Ureter (tissue), 1 donor: ENCODE measurements at regions not wholly inside any gene's neighbourhood (a gene's known extent, or its start where the extent isn't known, plus 50 kb on each side); places are given as distances from the start of the nearest gene placed in this dataset.
"Not testable (repeated sequence)": the region's sequence is repeated elsewhere in the genome, so short reads cannot be mapped to it uniquely, and the experiment has no call there.

Experiments
- DNase-seq: peaks from one replicate; pipeline ENCODE4 v3.0.0-alpha.2; 2020; ENCODE audit warnings: low spot score
- donor health status: DM: yes; HTN: yes; CAD: no.

GRCh38 chr4:62460329-62460728 lies 1260.2 kb downstream of the ADGRL3 start:
- DNase-seq, result no peak

- DNase-seq, result no peak
These were observed 1257.2 kb downstream of the ADGRL3 start for GRCh38 chr4:62457356-62457755.

GRCh38 chr4:62455871-62456270 lies 1255.7 kb downstream of the ADGRL3 start:
- no peak for DNase-seq

GRCh38 chr4:62454535-62454934 lies 1254.4 kb downstream of the ADGRL3 start:
- no peak for DNase-seq

GRCh38 chr4:62450740-62451139 lies 1250.6 kb downstream of the ADGRL3 start:
- no peak for DNase-seq

GRCh38 chr4:62449538-62449937 lies 1249.4 kb downstream of the ADGRL3 start:
- DNase-seq, result no peak

- DNase-seq, result no peak
These were observed 1248.8 kb downstream of the ADGRL3 start for GRCh38 chr4:62448911-62449310.

GRCh38 chr4:62439051-62439450 lies 1238.9 kb downstream of the ADGRL3 start:
- no peak for DNase-seq

- DNase-seq, result no peak
These were observed 1234.8 kb downstream of the ADGRL3 start for GRCh38 chr4:62434921-62435320.

GRCh38 chr4:62431513-62432231 lies 1231.5 kb downstream of the ADGRL3 start:
- not testable (repeated sequence) for DNase-seq

- DNase-seq, result no peak
These were observed 1229.2 kb downstream of the ADGRL3 start for GRCh38 chr4:62429297-62429696.

GRCh38 chr4:62415256-62415655 lies 1215.1 kb downstream of the ADGRL3 start:
- no peak for DNase-seq

- DNase-seq, result no peak
These were observed 1214.4 kb downstream of the ADGRL3 start for GRCh38 chr4:62414563-62414962.

GRCh38 chr4:62410371-62411003 lies 1210.4 kb downstream of the ADGRL3 start:
- no peak for DNase-seq

GRCh38 chr4:62408454-62408853 lies 1208.3 kb downstream of the ADGRL3 start:
- DNase-seq, result no peak

GRCh38 chr4:62407534-62407933 lies 1207.4 kb downstream of the ADGRL3 start:
- DNase-seq, result no peak

GRCh38 chr4:62402088-62402806 lies 1202.1 kb downstream of the ADGRL3 start:
- DNase-seq, result no peak

- no peak for DNase-seq
These were observed 1199.1 kb downstream of the ADGRL3 start for GRCh38 chr4:62399242-62399641.

GRCh38 chr4:62398318-62398717 lies 1198.2 kb downstream of the ADGRL3 start:
- no peak for DNase-seq

- no peak for DNase-seq
These were observed 1194.6 kb downstream of the ADGRL3 start for GRCh38 chr4:62394766-62395165.

GRCh38 chr4:62387808-62388207 lies 1187.7 kb downstream of the ADGRL3 start:
- no peak for DNase-seq

GRCh38 chr4:62377700-62378099 lies 1177.6 kb downstream of the ADGRL3 start:
- DNase-seq, result no peak

GRCh38 chr4:62377245-62377644 lies 1177.1 kb downstream of the ADGRL3 start:
- no peak for DNase-seq
